ENCODE measurements at regions not wholly inside any gene's neighbourhood (a gene's known extent, or its start where the extent isn't known, plus 50 kb on each side); places are given as distances from the start of the nearest gene placed in this dataset.

DNA sequence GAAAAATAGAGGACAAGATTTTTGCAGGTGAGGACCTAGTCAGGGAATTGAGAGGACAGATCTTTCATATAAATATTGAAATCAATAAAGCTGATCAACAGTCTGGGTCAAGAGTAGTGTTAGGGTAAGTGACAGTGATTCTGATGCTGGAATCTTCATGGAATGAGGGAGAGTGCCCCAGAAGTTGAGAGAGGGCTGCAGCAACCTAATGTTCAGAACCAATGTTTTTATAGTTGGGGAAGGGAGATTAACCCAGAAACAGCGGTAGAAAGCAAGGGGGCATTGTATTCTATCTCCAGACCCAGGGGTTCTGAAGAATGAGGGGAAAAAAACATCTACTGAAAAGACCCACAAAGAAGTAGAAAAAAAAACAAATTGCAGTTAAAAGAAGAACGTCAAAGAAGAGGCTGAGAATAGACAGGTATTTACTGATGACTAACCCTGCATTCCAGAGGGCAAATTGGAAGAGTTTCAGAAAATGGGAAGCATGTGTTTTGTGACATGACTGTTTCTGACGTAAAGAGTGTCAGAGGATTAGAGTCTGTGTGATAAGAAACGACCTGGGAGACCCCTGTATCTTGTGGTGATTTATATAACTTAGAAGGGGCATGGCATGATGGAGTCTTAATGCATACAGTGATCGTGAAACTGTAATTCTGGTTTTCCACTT is 819.6 kb upstream of the EPHA5 start:
- Histone ChIP-seq H3K9me2 (replicated peaks; ENCODE audit: control insufficient read depth, low read length) (no peaks in the 10 kb centered on the region), H3F3A (ENCODE audit: control insufficient read depth, insufficient read depth) (no peaks in the 10 kb centered on the region), H3K4me3 (ENCODE audit: low read length) (no peak overlapping the region), H3K9me3 (ENCODE audit: control insufficient read depth, insufficient read depth, low read length) (no peaks in the 10 kb centered on the region), H3K27ac (ENCODE audit: low read depth, low read length) (no peak overlapping the region), H4K20me1 (ENCODE audit: control insufficient read depth, insufficient read depth, low read depth, low read length) (no peaks in the 10 kb centered on the region), H3K27me3 (ENCODE audit: control insufficient read depth, low read length) (no peaks in the 10 kb centered on the region), H3K4me2 (ENCODE audit: low read length) (no peak overlapping the region), H3K36me3 (ENCODE audit: control insufficient read depth, low read length) (no peaks in the 10 kb centered on the region), H3K4me1 (ENCODE audit: control insufficient read depth, low read length) (no peaks in the 10 kb centered on the region), H3K79me2 (ENCODE audit: control insufficient read depth, low read length) (no peaks in the 10 kb centered on the region)
- TF ChIP-seq, protein P1, sequence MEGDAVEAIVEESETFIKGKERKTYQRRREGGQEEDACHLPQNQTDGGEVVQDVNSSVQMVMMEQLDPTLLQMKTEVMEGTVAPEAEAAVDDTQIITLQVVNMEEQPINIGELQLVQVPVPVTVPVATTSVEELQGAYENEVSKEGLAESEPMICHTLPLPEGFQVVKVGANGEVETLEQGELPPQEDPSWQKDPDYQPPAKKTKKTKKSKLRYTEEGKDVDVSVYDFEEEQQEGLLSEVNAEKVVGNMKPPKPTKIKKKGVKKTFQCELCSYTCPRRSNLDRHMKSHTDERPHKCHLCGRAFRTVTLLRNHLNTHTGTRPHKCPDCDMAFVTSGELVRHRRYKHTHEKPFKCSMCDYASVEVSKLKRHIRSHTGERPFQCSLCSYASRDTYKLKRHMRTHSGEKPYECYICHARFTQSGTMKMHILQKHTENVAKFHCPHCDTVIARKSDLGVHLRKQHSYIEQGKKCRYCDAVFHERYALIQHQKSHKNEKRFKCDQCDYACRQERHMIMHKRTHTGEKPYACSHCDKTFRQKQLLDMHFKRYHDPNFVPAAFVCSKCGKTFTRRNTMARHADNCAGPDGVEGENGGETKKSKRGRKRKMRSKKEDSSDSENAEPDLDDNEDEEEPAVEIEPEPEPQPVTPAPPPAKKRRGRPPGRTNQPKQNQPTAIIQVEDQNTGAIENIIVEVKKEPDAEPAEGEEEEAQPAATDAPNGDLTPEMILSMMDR (IDR thresholded peaks at IDR 0.05; ENCODE audit: low read depth, low read length, poor library complexity, severe bottlenecking) = no peak
- TF ChIP-seq EZH2phosphoT487 (IDR thresholded peaks at IDR 0.05; ENCODE audit: borderline replicate concordance, low read length) = no peak

DNA sequence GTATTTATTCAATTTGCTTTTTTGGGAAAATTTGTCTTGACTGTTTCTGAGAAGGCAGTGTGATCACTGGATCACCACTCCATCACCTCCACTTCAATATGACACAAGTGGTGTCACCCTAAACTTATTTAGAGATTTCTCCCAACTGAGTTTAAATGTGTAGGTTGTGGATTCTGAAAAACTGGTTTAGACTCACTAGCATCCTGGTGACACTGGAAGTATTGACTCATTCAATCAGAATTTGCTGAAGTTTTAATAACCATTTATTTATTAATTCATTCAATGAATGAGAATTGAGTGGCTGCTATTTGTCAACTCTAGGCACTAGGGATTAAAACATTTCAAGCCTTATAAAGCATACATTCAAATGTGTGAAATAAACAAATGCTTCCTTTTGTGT is 819.1 kb upstream of the EPHA5 start:
- no peaks in the 10 kb centered on the region for H3F3A ChIP-seq (ENCODE audit: control insufficient read depth, insufficient read depth)
- H4K20me1 ChIP-seq (ENCODE audit: control insufficient read depth, insufficient read depth, low read depth, low read length) = no peaks in the 10 kb centered on the region
- no peak overlapping the region for H3K4me3 ChIP-seq (ENCODE audit: low read length)
- no peaks in the 10 kb centered on the region for H3K9me2 ChIP-seq (replicated peaks; ENCODE audit: control insufficient read depth, low read length)
- no peak overlapping the region for H3K27ac ChIP-seq (ENCODE audit: low read depth, low read length)
- no peak overlapping the region for H3K4me2 ChIP-seq (ENCODE audit: low read length)
- H3K27me3 ChIP-seq (ENCODE audit: control insufficient read depth, low read length) = no peaks in the 10 kb centered on the region
- no peaks in the 10 kb centered on the region for H3K4me1 ChIP-seq (ENCODE audit: control insufficient read depth, low read length)
- TF ChIP-seq, protein P1 (IDR thresholded peaks at IDR 0.05; ENCODE audit: low read depth, low read length, poor library complexity, severe bottlenecking) = no peak
- TF ChIP-seq EZH2phosphoT487 (IDR thresholded peaks at IDR 0.05; ENCODE audit: borderline replicate concordance, low read length) = no peak
- H3K79me2 ChIP-seq (ENCODE audit: control insufficient read depth, low read length) = no peaks in the 10 kb centered on the region
- H3K36me3 ChIP-seq (ENCODE audit: control insufficient read depth, low read length) = no peaks in the 10 kb centered on the region
- H3K9me3 ChIP-seq (ENCODE audit: control insufficient read depth, insufficient read depth, low read length) = no peaks in the 10 kb centered on the region

DNA sequence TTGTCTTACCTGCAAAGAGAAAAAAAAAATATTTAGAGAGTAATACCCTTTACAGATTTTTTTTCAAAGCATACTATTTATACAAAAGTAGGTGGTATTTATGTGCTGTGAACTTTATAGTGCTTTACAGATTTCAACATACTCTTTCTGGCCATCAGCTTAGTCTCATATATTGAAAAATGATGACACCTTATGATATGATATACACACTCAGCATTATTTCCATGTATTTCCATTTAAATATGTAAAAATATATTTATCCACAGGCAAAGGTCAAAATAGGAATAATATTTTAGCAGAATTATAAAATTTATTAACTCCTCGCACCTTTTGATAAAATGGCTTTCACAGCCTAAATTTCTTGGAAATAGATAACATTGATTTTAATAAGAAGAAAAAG is 815.8 kb upstream of the EPHA5 start:
- no peaks in the 10 kb centered on the region for H3K9me2 ChIP-seq (replicated peaks; ENCODE audit: control insufficient read depth, low read length)
- no peaks in the 10 kb centered on the region for H3K36me3 ChIP-seq (ENCODE audit: control insufficient read depth, low read length)
- H3K4me2 ChIP-seq (ENCODE audit: low read length) = no peak overlapping the region
- no peaks in the 10 kb centered on the region for H3F3A ChIP-seq (ENCODE audit: control insufficient read depth, insufficient read depth)
- H4K20me1 ChIP-seq (ENCODE audit: control insufficient read depth, insufficient read depth, low read depth, low read length) = no peaks in the 10 kb centered on the region
- H3K79me2 ChIP-seq (ENCODE audit: control insufficient read depth, low read length) = no peaks in the 10 kb centered on the region
- H3K27me3 ChIP-seq (ENCODE audit: control insufficient read depth, low read length) = no peaks in the 10 kb centered on the region
- no peaks in the 10 kb centered on the region for H3K9me3 ChIP-seq (ENCODE audit: control insufficient read depth, insufficient read depth, low read length)
- H3K4me1 ChIP-seq (ENCODE audit: control insufficient read depth, low read length) = no peaks in the 10 kb centered on the region
- TF ChIP-seq, protein P1 (IDR thresholded peaks at IDR 0.05; ENCODE audit: low read depth, low read length, poor library complexity, severe bottlenecking) = no peak
- no peak for TF ChIP-seq EZH2phosphoT487 (IDR thresholded peaks at IDR 0.05; ENCODE audit: borderline replicate concordance, low read length)
- no peak overlapping the region for H3K4me3 ChIP-seq (ENCODE audit: low read length)
- no peak overlapping the region for H3K27ac ChIP-seq (ENCODE audit: low read depth, low read length)
